Pons (tissue), 1 donor: ENCODE measurements at regions not wholly inside any gene's neighbourhood (a gene's known extent, or its start where the extent isn't known, plus 50 kb on each side); places are given as distances from the start of the nearest gene placed in this dataset.
A peak's percentile ranks its signal among the peaks of the same experiment; 100 is the strongest.
"Not testable (repeated sequence)": the region's sequence is repeated elsewhere in the genome, so short reads cannot be mapped to it uniquely, and the experiment has no call there.

ENCODE experiments used
- DNase-seq: peaks from one replicate; pipeline ENCODE4 v3.0.0-alpha.2; 2016; ENCODE audit warnings: low spot score

DNA sequence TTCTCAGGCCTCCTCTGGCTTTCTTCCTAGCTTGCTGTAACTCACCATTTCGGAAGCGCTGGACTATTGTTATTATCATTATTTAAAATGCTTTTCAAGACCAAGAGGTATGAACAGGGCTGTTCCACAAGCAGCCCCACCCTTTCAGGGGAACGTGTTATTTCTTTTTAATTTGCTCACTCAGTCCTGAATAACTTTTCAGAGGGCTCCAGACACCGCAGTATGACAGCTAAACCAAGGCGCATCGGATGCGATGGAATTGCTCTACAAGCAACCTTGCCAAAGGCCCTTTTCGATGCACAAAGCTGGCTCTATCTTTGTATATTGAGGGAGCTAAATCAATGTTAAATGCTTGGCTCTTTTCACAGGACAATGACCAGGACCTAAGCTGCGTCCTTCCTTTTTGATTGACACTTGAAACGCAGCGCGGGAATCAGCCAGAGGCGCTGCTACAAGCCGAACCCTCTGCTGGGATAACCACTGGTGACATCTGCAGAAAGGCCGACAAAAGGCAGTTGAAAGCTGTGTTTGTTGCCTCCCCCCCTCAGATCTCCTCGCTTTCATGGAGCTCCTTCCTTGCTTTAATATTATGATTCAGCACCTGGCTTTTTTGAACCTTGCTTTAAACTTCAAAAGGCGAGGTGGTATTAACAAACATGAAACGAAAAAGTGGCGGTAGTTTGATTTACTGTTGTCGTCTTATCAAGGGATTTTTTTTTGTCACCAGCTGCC lies 204.7 kb upstream of the PROX1 start:
- peak; percentile 3 for DNase-seq

DNA sequence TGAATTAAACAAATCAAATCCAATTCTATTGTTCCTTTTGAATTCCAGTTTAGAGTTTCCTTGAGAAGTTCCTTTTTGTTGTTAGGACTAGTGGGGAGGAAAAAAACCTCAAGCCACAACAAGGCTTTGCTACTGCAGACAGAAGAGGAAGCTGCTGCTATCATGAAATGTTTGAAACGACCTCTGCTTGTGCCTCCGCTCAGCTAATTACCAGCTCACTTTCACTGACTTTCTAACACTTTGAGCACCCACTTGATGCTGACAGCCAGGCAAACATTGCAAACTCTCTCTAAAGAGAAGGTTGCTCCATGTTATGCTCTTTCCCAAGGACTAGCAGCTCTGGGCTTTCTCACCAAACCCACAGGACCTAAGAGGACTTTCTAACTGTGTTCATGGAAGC lies 203.9 kb upstream of the PROX1 start:
- no peak for DNase-seq

DNA sequence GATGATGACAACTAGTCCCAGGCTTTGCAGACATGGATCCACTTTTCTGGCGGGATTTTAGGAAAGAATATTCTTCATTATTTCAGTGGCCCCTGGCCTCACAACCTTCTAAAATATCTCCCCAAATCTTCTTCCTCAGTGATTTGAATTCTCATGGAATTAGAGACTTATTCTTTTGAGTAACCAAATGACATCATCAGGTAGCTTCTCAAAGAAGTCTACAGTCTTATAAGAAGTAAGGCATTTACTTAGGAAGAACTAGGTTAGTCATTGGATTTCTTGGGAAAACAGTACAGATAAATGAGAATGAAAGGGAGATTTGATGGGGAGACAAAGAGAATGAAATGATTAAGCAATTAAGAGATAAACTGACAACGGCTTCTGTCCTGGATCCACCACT lies 201.1 kb upstream of the PROX1 start:
- DNase-seq, result no peak

DNA sequence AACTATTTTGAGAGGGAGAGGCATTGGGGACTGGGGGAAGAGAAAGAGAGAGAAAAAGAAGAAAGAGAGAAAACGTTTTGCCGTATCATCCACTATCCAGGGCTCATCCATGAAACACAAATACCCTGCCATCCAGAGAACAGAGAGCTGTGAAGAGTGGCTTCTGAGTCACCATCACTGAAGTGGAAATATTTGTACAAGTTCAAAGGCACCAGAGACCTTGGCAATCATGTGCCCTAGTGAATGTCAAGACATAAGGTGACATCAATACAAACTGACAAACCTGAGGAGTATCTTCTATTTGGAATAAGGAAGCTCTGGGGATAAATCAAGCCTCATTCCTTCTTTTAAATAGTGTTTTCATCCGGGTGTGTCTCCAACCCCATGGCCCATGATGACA lies 197.2 kb upstream of the PROX1 start:
- DNase-seq, result no peak

DNA sequence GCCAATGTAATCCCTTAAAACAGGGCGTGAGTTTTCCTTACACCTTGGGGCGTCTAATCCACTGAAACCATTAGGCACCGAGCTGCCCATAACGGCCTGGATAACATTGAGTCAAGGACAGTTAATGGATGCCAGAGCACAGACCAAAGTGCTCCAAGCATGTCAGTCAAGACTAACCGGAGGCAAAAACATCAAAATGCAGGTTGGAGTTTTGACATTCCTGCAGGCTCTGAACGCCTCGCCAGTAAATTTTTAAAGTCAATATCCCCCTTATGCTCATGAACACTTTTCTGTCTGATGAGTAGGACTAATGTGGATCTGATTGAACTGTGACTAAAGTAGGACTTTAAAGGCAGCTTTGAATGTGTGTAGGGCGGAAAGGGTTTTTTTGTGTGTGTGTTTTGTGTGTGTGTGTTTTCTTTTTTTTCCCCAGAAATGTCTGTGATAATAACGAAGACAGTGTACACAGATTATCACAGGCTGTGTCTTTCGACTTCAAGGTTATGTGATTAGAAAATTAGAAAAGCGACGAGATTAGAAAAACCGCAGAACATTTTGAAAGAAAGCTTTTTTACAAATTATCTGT lies 194.2 kb upstream of the PROX1 start:
- DNase-seq, result no peak

DNA sequence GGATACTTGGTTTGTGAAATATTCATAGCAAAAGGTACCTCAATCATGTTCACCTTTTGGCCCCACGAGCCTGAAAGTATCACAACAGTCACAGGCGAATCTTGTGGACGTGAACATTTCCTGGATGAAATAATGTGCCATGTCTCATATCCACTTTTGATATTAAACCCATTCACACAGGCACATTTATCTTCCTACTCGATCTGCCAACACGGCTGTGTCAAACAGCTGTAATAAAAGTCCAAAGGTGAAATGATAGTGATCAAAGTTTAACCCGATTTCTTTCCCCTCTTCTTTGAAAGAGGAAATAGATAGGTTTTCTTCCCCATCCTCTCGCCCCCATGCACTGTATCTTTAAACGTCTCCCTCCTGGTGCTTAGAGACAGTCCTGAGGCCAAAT lies 191.2 kb upstream of the PROX1 start:
- no peak for DNase-seq

DNA sequence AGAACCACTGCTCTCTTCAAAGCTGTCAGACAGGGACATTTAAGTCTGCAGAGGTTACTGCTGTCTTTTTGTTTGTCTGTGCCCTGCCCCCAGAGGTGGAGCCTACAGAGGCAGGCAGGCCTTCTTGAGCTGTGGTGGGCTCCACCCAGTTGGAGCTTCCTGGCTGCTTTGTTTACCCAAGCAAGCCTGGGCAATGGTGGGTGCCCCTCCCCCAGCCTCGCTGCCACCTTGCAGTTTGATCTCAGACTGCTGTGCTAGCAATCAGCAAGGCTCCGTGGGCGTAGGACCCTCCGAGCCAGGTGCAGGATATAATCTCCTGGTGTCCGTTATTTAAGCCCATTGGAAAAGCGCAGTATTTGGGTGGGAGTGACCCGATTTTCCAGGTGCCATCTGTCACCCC lies 179.5 kb upstream of the PROX1 start:
- DNase-seq, result not testable (repeated sequence)

DNA sequence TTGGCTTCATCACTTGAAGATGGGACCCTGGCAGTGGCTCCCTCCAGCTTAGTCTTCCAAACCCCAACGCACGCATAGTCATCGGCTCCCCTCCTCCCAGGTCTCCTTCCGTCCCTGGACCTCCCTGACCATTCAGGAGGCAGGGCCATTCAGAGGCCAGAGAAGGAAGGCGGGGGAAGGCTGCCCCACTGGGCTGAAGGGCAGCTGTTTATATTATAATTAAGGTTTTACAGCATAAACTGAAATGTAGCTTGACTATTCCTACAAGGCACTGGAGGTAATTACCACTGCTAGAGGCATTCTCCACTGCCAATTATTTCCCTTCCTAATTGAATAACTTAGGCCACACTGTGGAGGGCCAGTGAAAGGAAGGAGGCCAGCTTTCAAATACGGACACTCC lies 170.6 kb upstream of the PROX1 start:
- no peak for DNase-seq

DNA sequence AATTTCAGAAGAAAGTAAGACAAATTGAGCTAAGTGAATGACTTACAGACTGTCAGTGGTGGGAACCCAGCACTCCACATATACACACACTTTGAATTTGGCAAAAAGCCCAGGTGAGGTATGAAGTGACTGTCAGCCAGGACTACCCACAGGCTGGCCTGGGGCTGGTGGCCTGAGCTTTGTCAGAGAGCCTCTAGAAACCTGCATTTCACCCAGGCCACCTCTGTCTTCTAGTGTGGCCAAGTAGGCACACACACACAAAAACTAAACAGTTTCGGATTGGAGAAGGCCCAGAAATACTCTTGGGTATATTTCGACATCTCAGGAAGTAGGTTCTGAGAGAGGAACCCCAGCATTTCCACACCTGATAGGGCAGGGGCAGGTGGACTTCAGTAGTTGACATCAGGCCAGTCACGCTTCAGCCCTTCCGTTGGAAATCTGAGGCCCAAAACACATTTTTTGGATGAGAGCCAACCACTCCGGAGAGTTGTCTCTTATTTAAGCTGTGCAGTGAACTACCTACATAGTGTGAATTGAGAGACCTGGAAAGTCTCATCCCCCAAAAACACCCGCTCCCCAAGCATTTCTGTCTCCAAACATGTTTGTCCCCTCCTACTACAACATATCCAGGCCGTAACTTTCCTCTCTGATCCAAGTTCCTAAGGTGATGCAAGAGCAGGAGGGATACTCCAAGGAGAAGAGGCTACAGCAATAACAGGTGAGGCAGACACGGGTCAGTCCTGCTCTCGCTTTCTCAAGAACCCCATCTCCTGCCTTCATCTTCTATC lies 167.2 kb upstream of the PROX1 start:
- DNase-seq, result no peak

DNA sequence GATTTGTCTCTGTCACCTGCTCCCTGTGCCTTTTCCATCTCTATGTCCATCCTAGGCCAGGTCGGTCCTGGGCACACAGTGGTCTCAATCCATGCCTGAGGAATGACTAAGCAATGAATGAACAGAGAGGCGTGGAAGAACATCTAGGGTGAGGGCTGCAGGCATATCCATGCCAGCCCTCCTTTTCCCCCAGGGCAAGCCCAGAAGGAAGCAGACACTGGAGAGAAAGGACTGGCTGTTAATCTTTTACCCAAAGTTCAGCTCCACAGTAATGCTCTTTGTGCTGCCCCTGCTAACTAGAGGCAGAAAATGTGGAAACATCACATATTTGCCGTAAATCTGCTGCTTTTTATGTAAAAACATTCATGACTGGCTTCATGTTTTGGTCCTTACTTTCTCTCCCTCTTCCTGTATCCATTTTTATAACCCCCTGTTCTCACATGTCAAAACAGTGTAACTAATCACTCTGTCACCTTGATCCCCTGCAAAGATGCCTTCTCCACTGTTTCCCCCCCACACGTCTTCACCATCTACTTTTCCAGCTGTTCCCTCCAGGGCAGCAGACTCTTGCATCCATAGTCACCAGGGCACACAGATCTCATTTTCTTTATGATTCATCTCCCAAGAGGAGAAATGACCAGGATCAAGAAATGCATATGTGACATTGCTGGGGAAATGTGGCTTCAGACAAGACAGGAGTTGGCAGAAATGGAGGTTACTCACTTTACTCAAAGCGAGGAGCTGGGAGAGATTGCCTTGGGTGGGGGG lies 166.4 kb upstream of the PROX1 start:
- no peak for DNase-seq

DNA sequence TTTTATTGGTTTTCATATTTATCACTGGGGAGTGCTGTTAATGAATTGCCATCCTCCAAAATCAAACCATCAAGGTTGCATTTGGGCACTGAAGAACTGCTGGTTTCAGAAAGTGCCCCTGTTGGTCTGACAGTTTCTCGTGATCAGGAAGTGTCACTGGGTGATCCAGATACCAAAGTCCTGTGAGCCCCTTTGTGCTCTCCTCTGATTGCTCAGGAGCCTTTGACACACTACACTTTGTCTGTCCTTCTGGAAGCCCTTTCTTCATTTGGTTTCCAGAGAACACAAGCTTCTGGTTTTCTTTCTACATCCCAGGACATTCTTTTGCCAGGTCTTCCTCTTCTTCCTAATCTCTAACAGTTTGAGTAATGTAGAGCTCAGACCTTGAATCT lies 165.8 kb upstream of the PROX1 start:
- DNase-seq, result no peak

DNA sequence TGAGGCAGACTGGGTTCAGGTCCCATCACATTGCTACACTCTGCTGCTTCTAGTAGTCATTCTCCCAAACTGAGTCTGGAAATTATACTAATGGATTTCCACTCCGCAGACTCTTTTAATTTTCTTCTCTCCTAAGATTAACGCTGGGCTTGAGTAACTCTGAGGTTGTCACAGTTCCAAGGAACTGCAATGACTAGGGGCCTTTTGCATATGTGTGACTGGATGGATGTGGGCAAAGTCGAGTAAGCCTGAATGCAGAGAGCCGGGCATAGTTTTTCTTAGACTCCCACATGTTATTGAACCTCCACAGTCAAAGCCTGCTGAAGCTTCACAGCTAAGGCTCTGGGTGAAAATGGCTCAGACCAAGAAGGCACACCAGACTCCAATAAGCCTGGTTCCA lies 160.9 kb upstream of the PROX1 start:
- DNase-seq, result no peak

DNA sequence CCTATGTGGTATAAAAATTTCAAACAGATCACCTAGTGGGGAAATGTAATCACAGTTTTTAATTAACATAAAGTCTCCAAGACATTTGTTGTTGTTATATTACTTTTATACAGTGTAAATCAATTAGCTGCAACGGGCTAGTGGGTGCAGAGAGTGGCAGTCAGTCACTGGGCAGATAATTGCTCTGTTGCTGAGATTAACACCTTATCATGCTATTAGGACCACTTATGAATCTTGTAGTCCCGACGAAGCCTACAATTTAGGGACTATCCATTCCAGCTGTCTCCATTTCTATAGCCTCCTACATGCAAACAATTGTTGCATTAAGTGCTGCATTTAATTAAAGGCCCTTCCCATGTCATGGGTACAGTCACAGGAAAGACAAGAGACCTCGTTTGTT lies 158.9 kb upstream of the PROX1 start:
- no peak for DNase-seq

DNA sequence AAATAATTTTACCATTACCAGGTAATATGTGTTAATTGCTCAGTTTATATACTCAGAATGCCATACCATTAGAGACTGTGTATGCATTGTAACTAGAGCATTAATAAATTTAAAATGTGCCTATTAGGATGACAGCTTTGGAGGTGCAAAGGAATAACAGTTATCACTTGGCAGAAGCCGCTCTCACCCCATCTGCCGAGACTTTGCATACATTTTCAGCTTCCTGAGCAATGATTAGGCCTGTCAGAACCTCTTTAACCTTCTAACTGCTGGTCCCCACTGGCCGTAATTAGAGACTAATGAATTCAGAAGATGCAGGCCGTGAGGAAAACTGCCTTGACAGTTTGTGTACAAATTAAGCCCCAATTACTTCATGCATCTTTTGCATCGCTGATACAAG lies 158.0 kb upstream of the PROX1 start:
- no peak for DNase-seq

DNA sequence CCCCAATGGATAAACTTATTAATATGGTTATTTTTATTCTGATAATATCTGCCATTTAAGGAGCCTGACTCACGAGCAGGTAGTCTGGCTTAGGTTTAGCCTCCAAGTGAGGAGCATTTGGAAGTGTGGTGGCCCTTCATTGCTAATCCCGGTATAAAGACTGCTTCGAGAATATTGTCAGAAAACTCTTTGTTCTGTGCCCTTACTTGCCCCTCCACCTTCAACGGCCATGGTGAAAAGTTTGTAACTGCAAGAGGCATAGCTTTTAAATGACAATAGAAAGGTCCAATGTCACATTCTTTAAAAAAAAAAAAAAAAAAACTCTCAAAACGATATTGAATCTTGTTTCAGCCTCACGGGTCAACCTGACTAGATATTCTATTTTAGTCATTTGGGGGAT lies 157.4 kb upstream of the PROX1 start:
- DNase-seq, result no peak

DNA sequence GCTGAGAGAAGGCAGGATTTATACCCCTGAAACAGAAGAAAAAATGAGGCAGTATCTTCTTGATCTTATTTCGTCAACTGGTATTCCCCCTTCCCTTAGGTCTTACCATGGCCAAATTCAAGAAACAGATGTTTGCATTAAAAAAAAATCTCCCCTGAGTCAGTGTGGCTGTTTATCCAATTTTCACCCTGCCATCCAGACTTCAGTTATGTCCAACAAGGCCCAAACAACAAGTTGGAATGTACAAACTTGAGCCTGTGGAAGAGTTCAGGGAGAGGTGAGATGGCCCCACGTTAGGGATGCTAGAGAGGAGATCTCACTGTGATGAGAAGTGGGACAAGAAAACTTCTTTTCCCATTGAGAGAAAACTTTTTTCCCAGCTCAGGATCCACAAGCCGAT lies 147.2 kb upstream of the PROX1 start:
- no peak for DNase-seq

DNA sequence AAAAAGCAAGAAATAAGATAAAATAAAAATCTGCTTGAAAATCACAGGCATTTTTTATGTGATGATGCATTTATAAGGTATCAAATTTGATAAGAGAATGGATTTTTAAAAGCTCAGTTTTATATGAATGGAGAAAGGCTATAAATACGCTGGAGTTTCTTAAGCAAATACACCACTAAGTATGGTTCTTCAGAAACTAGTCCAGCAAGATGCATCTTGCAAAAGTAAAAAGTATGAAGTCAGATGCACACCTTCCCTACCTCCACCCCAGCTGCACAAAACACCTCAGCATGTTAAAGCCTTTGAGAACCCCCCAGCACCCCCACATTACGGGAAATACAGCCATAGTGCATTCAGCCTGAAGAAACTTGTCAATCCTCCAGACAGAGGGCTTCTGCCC lies 143.1 kb upstream of the PROX1 start:
- no peak for DNase-seq

DNA sequence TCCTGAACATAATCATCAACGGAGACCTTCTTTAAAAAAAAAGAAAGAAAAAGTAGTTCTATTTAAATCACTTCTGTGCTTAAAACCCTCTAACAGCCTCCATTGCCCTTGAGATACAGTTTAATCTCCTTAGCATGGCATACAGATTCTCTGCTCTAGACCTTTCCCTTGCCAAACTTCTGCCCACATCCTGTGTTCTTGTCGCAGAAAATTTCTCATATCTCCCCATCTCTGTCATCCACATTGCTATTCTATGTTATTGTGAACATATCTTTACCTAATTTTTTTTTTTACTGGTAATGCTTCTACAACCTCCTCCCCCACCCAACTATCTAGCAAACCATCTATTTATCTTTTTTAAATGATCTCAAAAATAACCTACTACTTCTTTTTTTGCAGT lies 135.7 kb upstream of the PROX1 start:
- DNase-seq, result no peak

DNA sequence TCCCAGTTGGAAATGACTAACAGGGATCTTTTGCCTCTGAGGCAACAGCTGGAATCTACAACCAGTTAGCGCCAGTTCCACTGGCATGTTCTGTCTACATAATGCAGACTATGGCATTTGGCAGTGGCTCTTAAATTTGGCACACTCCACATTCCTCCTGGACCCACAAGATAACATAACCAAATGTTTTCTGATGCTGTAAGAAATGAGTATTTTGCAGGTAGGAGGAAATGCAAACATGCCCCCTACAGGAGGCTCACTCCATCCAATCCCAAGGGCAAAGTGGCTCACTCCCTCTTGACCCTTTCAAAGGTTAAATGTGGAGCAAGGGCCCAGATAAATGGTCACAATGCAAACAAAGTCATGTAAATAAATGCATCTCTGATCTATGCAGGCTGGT lies 129.2 kb upstream of the PROX1 start:
- no peak for DNase-seq

DNA sequence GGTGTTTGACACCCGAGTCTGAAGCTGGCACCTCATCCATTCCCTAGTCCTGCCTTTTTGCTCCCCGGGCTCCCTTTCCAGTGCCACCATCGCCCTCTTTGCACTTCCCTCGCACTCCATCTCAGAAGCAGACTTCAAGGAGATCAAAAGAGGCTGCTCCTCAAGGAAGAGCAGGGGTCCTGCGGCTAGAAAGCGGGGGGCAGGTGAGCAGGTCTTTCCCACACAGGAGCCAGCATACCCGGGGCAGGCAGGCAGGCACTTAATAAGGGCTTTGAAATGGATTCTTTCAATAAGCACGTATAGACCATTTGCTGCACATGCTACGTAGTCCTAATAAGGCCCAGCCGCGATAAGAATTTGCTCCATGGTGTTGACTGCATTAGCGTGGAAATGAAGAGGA lies 125.9 kb upstream of the PROX1 start:
- DNase-seq, result no peak

DNA sequence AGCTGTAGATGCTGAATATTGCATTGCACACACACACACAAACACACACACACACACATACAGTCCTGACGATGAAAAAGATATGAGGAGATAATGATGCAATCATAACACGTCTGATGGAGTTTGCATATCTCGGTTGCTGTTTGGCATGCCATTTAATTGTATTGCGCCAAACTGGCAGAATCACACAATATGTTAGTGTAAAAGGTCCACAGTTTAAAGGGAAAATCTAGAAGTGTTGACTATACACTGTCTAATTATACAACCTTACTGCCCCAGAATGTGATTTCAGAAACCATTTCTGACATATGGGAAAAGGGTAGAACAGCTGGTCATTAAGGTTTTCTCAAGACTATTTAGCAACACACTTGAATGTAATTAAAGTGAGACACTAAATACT lies 123.7 kb upstream of the PROX1 start:
- DNase-seq, result no peak

DNA sequence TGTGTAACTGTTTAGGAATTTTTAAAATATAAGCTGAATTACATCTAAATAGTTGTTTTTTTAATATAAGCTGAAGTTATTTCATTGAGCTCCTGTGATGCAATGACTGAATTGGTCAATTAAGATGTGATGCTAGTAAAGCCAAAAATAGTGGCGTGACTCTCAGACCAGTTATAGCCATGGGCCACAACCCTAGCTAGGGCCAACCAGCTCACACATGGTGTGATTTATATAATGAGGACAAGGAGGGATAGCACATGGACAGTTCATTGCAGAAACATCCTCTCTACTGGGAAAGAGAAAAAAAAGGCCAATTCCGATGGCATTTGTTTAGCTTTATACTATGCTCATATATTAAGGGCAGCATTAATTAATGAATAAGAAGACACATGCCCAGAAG lies 119.3 kb upstream of the PROX1 start:
- DNase-seq, result no peak

DNA sequence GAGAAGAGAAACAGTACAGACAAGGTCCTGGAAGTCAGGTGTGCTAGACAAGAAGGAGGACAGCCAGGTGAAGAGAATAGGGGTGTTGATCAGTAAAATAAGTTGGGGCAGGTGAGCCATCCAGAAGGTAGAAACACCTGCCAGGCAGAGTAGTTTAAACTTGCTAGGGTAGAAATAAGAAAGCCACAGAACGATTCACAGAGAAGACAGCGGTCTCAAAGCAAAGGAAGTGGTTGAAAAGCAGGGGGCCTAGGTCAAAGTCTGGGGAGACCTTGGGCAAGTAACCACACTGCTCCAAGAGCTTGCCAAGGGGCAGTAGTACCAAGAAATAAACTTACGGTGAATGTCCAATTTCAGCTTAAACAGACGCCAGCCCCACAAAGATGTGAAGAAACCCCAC lies 116.6 kb upstream of the PROX1 start:
- DNase-seq, result no peak
